ENCODE measurements at regions not wholly inside any gene's neighbourhood (a gene's known extent, or its start where the extent isn't known, plus 50 kb on each side); places are given as distances from the start of the nearest gene placed in this dataset.
A peak's percentile ranks its signal among the peaks of the same experiment; 100 is the strongest.

- TF ChIP-seq CTCF (IDR thresholded peaks at IDR 0.05; ENCODE audit: insufficient read depth, low read depth, low read length, missing control alignments): no peak
- no peak for DNase-seq (ENCODE audit: low read depth)
- H3K4me3 ChIP-seq (ENCODE audit: low read length): no peak overlapping the region
Measured at GRCh38 chr10:24120646-24121045, 88.3 kb upstream of the KIAA1217 start.

GRCh38 chr10:24127516-24127915 is 81.4 kb upstream of the KIAA1217 start:
- H3K4me3 ChIP-seq (ENCODE audit: low read length): no peak overlapping the region
- DNase-seq (ENCODE audit: low read depth): no peak
- TF ChIP-seq CTCF (IDR thresholded peaks at IDR 0.05; ENCODE audit: insufficient read depth, low read depth, low read length, missing control alignments): no peak

- no peak overlapping the region for H3K4me3 ChIP-seq (ENCODE audit: low read length)
- no peak for DNase-seq (ENCODE audit: low read depth)
- TF ChIP-seq CTCF (IDR thresholded peaks at IDR 0.05; ENCODE audit: insufficient read depth, low read depth, low read length, missing control alignments): no peak
Measured at GRCh38 chr10:24128066-24128730, 80.7 kb upstream of the KIAA1217 start.

GRCh38 chr10:24132741-24133140 is 76.2 kb upstream of the KIAA1217 start:
- TF ChIP-seq CTCF (IDR thresholded peaks at IDR 0.05; ENCODE audit: insufficient read depth, low read depth, low read length, missing control alignments): no peak
- peak; percentile 60 for DNase-seq (ENCODE audit: low read depth)
- H3K4me3 ChIP-seq (ENCODE audit: low read length): no peak overlapping the region

- DNase-seq (ENCODE audit: low read depth): no peak
- no peak for TF ChIP-seq CTCF (IDR thresholded peaks at IDR 0.05; ENCODE audit: insufficient read depth, low read depth, low read length, missing control alignments)
- H3K4me3 ChIP-seq (ENCODE audit: low read length): no peak overlapping the region
Measured at GRCh38 chr10:24133835-24134234, 75.1 kb upstream of the KIAA1217 start.

GRCh38 chr10:24136070-24136469 is 72.9 kb upstream of the KIAA1217 start:
- H3K4me3 ChIP-seq (ENCODE audit: low read length): no peak overlapping the region
- no peak for TF ChIP-seq CTCF (IDR thresholded peaks at IDR 0.05; ENCODE audit: insufficient read depth, low read depth, low read length, missing control alignments)
- DNase-seq (ENCODE audit: low read depth): no peak

GRCh38 chr10:24147321-24147720 is 61.6 kb upstream of the KIAA1217 start:
- no peak for TF ChIP-seq CTCF (IDR thresholded peaks at IDR 0.05; ENCODE audit: insufficient read depth, low read depth, low read length, missing control alignments)
- no peak overlapping the region for H3K4me3 ChIP-seq (ENCODE audit: low read length)
- no peak for DNase-seq (ENCODE audit: low read depth)

Data from epithelial cell of esophagus (primary cell).